H1 (cell line): ENCODE measurements at regions not wholly inside any gene's neighbourhood (a gene's known extent, or its start where the extent isn't known, plus 50 kb on each side); places are given as distances from the start of the nearest gene placed in this dataset.

Source experiments
- CTCF ChIA-PET: fragments of 300-600 bp; sonication (Branson Sonifier 250); formaldehyde crosslinking; loops from one replicate; lab custom pipeline; 2021; ENCODE audit not compliant: partially characterized antibody; lab: Charles Lee
- POLR2A ChIA-PET: fragments of 300-600 bp; sonication (Branson Sonifier 250); formaldehyde crosslinking; loops from one replicate; lab custom pipeline; 2021; ENCODE audit warnings: inconsistent platforms; ENCODE audit not compliant: partially characterized antibody; lab: Charles Lee
- DNase-seq, 2 experiments: peaks; one replicate each; pipeline versions ENCODE4 v3.0.0 to v3.0.0-alpha.2; 2010 to 2022; ENCODE audit warnings: low spot score in 2 of 2, low read depth in 1 of 2, mixed read lengths in 1 of 2
- FAIRE-seq: peaks from 2 replicates; lab custom pipeline; 2011; peaks lifted over from hg19 to GRCh38; lab: Jason Lieb, UNC
- H2AFZ ChIP-seq: 2 replicates; pipeline ENCODE4 v1.8.1; 2012; ENCODE audit warnings: low read length, inconsistent platforms
- H2AK5ac ChIP-seq: 2 replicates; pipeline ENCODE4 v1.6.1; 2013; ENCODE audit warnings: low read depth, low read length
- H2BK120ac ChIP-seq: replicated peaks from 2 replicates; pipeline ENCODE3; 2013; ENCODE audit warnings: low read depth, low read length, inconsistent platforms
- H2BK12ac ChIP-seq: 2 replicates; pipeline ENCODE4 v1.6.1; 2013; ENCODE audit warnings: low read depth, low read length
- H2BK15ac ChIP-seq: 2 replicates; pipeline ENCODE4 v1.6.1; 2013; ENCODE audit warnings: low read length
- H2BK20ac ChIP-seq: 2 replicates; pipeline ENCODE4 v1.6.1; 2013; ENCODE audit warnings: low read length
- H2BK5ac ChIP-seq: 2 replicates; pipeline ENCODE4 v1.6.1; 2013; ENCODE audit warnings: low read depth, low read length
- H3K14ac ChIP-seq: 2 replicates; pipeline ENCODE4 v1.6.1; 2013; ENCODE audit warnings: inconsistent platforms; ENCODE audit not compliant: insufficient read length
- H3K18ac ChIP-seq: 2 replicates; pipeline ENCODE4 v1.6.1; 2013; ENCODE audit warnings: low read length; ENCODE audit errors: extremely low read depth
- H3K23ac ChIP-seq: 2 replicates; pipeline ENCODE4 v1.6.1; 2013; ENCODE audit warnings: inconsistent platforms; ENCODE audit not compliant: insufficient read length
- H3K23me2 ChIP-seq: 2 replicates; pipeline ENCODE4 v1.6.1; 2013; ENCODE audit warnings: low read depth, low read length
- H3K27ac ChIP-seq: 2 replicates; pipeline ENCODE4 v1.6.1; 2011; ENCODE audit warnings: low read depth, low read length, inconsistent platforms
- H3K27me3 ChIP-seq, 4 experiments: replicated peaks in 1 of 4; 1 replicate in 1 of 4; 2 replicates in 3 of 4; pipeline versions ENCODE4 v1.6.1 to v1.8.1; 2011 to 2013; ENCODE audit warnings: low read length in 3 of 4, mild to moderate bottlenecking in 3 of 4, inconsistent platforms in 2 of 4, mixed read lengths in 2 of 4, moderate library complexity in 1 of 4; ENCODE audit not compliant: control insufficient read depth in 3 of 4, insufficient read depth in 3 of 4; ENCODE audit errors: extremely low read depth in 1 of 4
- H3K36me3 ChIP-seq, 4 experiments: 2 replicates each; pipeline versions ENCODE4 v1.6.1 to v1.8.1; 2011 to 2013; ENCODE audit warnings: mild to moderate bottlenecking in 4 of 4, low read length in 3 of 4, moderate library complexity in 2 of 4, control low read depth in 1 of 4, inconsistent platforms in 1 of 4; ENCODE audit not compliant: insufficient read depth in 4 of 4, control insufficient read depth in 2 of 4
- H3K4ac ChIP-seq: replicated peaks from 2 replicates; pipeline ENCODE3; 2013; ENCODE audit warnings: low read length, low read depth, mixed read lengths, inconsistent platforms; ENCODE audit not compliant: insufficient read length
- H3K4me1 ChIP-seq, 4 experiments: replicated peaks in 1 of 4; 1 replicate in 1 of 4; 2 replicates in 3 of 4; pipeline versions ENCODE4 v1.6.1 to v1.8.1; 2011 to 2013; ENCODE audit warnings: low read length in 3 of 4, inconsistent platforms in 2 of 4, mixed read lengths in 1 of 4; ENCODE audit not compliant: insufficient read depth in 4 of 4, control insufficient read depth in 3 of 4
- H3K4me2 ChIP-seq, 2 experiments: 2 replicates each; pipeline versions ENCODE4 v1.6.1 to v1.8.1; 2011 to 2013; ENCODE audit warnings: low read depth in 2 of 2, low read length in 2 of 2, control low read depth in 1 of 2, inconsistent platforms in 1 of 2, mild to moderate bottlenecking in 1 of 2; ENCODE audit not compliant: insufficient read depth in 1 of 2
- H3K4me3 ChIP-seq, 4 experiments: fragments of 200-600, 300-600 bp in 1 of 4; sonication (generic), shearing (Covaris generic), sonication (Bioruptor Twin) in 1 of 4; 2 replicates each; pipeline versions ENCODE4 v1.5.1 to v1.8.1; 2011 to 2016; ENCODE audit warnings: low read length in 4 of 4, low read depth in 3 of 4, control low read depth in 2 of 4, inconsistent platforms in 2 of 4, mild to moderate bottlenecking in 2 of 4, mixed read lengths in 1 of 4, moderate library complexity in 1 of 4; ENCODE audit not compliant: insufficient read depth in 2 of 4; ENCODE audit errors: extremely low read depth in 1 of 4
- H3K56ac ChIP-seq: replicated peaks from 2 replicates; pipeline ENCODE3; 2013; ENCODE audit warnings: low read depth, mild to moderate bottlenecking, mixed read lengths, low read length, inconsistent platforms; ENCODE audit not compliant: insufficient read length
- H3K79me1 ChIP-seq: 2 replicates; pipeline ENCODE4 v1.6.1; 2013; ENCODE audit warnings: low read depth, low read length, control low read depth
- H3K79me2 ChIP-seq, 2 experiments: 2 replicates each; pipeline versions ENCODE4 v1.6.1 to v1.8.1; 2012 to 2013; ENCODE audit warnings: low read length in 2 of 2, mild to moderate bottlenecking in 2 of 2, inconsistent platforms in 1 of 2; ENCODE audit not compliant: insufficient read depth in 2 of 2, control insufficient read depth in 1 of 2
- H3K9ac ChIP-seq, 4 experiments: replicated peaks in 1 of 4; 1 replicate in 1 of 4; 2 replicates in 3 of 4; pipeline versions ENCODE4 v1.6.1 to v1.8.1; 2011 to 2013; ENCODE audit warnings: low read depth in 3 of 4, low read length in 3 of 4, control low read depth in 2 of 4, mild to moderate bottlenecking in 2 of 4, moderate library complexity in 2 of 4, inconsistent platforms in 1 of 4; ENCODE audit errors: extremely low read depth in 1 of 4
- H3K9me3 ChIP-seq, 2 experiments: 2 replicates each; pipeline versions ENCODE4 v1.6.1 to v1.8.1; 2012 to 2013; ENCODE audit warnings: mild to moderate bottlenecking in 2 of 2, moderate library complexity in 2 of 2, control low read depth in 1 of 2, inconsistent platforms in 1 of 2, low read depth in 1 of 2, low read length in 1 of 2, mixed read lengths in 1 of 2; ENCODE audit not compliant: insufficient read depth in 2 of 2
- H4K20me1 ChIP-seq, 2 experiments: replicated peaks in 1 of 2; 2 replicates each; pipeline versions ENCODE3 to v1.8.1; 2011 to 2013; ENCODE audit warnings: inconsistent platforms in 2 of 2, low read length in 2 of 2, mild to moderate bottlenecking in 1 of 2; ENCODE audit not compliant: insufficient read depth in 2 of 2, control insufficient read depth in 1 of 2
- H4K5ac ChIP-seq: 2 replicates; pipeline ENCODE4 v1.6.1; 2013; ENCODE audit warnings: low read length, low read depth, mixed read lengths, inconsistent platforms; ENCODE audit not compliant: insufficient read length
- H4K8ac ChIP-seq: 2 replicates; pipeline ENCODE4 v1.8.0; 2013; ENCODE audit warnings: mild to moderate bottlenecking, moderate library complexity, low read length, inconsistent platforms; ENCODE audit not compliant: insufficient read depth; ENCODE audit errors: extremely low read depth
- H4K91ac ChIP-seq: replicated peaks from 2 replicates; pipeline ENCODE3; 2013; ENCODE audit warnings: low read length, mixed read lengths, inconsistent platforms; ENCODE audit not compliant: insufficient read length
- CEBPB ChIP-seq: IDR thresholded peaks from 2 replicates; pipeline ENCODE4 v1.6.1; 2012; ENCODE audit warnings: low read depth, low read length
- GABPA ChIP-seq: IDR thresholded peaks from 2 replicates; pipeline ENCODE4 v1.6.1; 2011; ENCODE audit warnings: mild to moderate bottlenecking, low read length, moderate library complexity, borderline replicate concordance; ENCODE audit not compliant: insufficient read depth
- JUND ChIP-seq: IDR thresholded peaks from 2 replicates; pipeline ENCODE4 v1.6.1; 2011; ENCODE audit warnings: mild to moderate bottlenecking, improper control_type of control experiment, low read length
- KDM1A ChIP-seq: fragments of 200-600, 300-600 bp; sonication (generic); IDR thresholded peaks from 2 replicates; pipeline ENCODE4 v1.7.1; 2016; ENCODE audit warnings: mild to moderate bottlenecking, low read length, borderline replicate concordance
- POLR2A ChIP-seq, 2 experiments: IDR thresholded peaks; 1 replicate in 1 of 2; 2 replicates in 1 of 2; pipeline ENCODE4 v1.6.1; 2011; ENCODE audit warnings: low read depth in 2 of 2, low read length in 2 of 2, mild to moderate bottlenecking in 2 of 2; ENCODE audit errors: control extremely low read depth in 1 of 2
- RNF2 ChIP-seq: fragments of 200-900, 300-1000 bp; sonication (generic); IDR thresholded peaks from 2 replicates; pipeline ENCODE4 v1.7.1; 2016; ENCODE audit warnings: borderline replicate concordance, low read depth, mild to moderate bottlenecking, antibody characterized with exemption, low read length; ENCODE audit not compliant: poor library complexity, severe bottlenecking; ENCODE audit errors: missing control alignments
- SIX5 ChIP-seq: IDR thresholded peaks from 2 replicates; pipeline ENCODE4 v1.6.1; 2011; ENCODE audit warnings: mild to moderate bottlenecking, low read depth, low read length
- SP2 ChIP-seq: IDR thresholded peaks from 2 replicates; pipeline ENCODE4 v1.6.1; 2012; ENCODE audit warnings: mild to moderate bottlenecking, low read length, inconsistent platforms
- SUZ12 ChIP-seq: fragments of 200-600 bp; sonication (generic); IDR thresholded peaks from 2 replicates; pipeline ENCODE4 v1.6.1; 2012; ENCODE audit warnings: mild to moderate bottlenecking, inconsistent platforms, low read length, moderate library complexity, mixed read lengths
- TAF7 ChIP-seq: optimal IDR thresholded peaks from 2 replicates; pipeline ENCODE3; 2011; ENCODE audit warnings: low read depth, mild to moderate bottlenecking, inconsistent platforms, low read length, moderate library complexity, borderline replicate concordance
- TEAD4 ChIP-seq: IDR thresholded peaks from 2 replicates; pipeline ENCODE4 v1.6.1; 2012; ENCODE audit warnings: low read depth, low read length, inconsistent platforms, mixed read lengths
- WGBS, 2 experiments: shearing (Covaris generic) in 1 of 2; methylation state at CpG; one replicate each; pipeline versions ENCODE4 v1.1.6 to v1.1.7; 2013 to 2015; ENCODE audit warnings: low lambda C conversion rate in 2 of 2, mixed read lengths in 2 of 2, inconsistent platforms in 1 of 2, low coverage in 1 of 2, missing lambda C conversion rate in 1 of 2; ENCODE audit not compliant: insufficient replicate concordance in 2 of 2, insufficient coverage in 1 of 2, insufficient read length in 1 of 2; ENCODE audit errors: extremely low coverage in 1 of 2, missing lambda C conversion rate in 1 of 2; 5-methylcytosine and 5-hydroxymethylcytosine counted together
- TF ChIP-seq, protein P1 (sequence below): IDR thresholded peaks from 2 replicates; pipeline ENCODE4 v1.6.1; 2011; ENCODE audit warnings: low read length, improper control_type of control experiment

DNA sequence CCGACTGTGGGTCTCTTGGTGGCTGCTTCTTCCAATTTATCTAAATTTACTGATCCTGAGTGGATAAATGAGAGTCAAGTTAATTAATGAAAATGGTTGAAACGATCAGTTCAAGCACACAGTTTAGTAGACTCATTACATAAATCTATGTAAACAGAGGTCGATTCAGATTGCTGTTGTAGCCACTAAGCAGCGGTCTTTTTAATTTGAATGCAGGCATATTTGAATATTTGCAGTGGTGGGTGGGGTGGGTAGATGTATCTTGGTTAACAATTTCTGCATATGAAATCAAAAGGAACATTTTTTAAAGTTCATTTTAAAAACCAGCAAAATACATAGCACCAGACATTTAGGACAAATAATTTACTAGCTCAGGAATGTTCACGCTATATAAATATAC, 325.9 kb downstream of the KLF12 start:
- H2AK5ac ChIP-seq = no peak overlapping the region
- H3K9ac ChIP-seq = no peak overlapping the region
- no peak overlapping the region for H4K8ac ChIP-seq
- no peak overlapping the region for H2BK20ac ChIP-seq
- no peak overlapping the region for H4K91ac ChIP-seq
- no peak overlapping the region for H2BK12ac ChIP-seq
- H4K5ac ChIP-seq = no peak overlapping the region
- H3K27ac ChIP-seq = no peak overlapping the region
- H3K4ac ChIP-seq = no peak overlapping the region
- H3K4me3 ChIP-seq = no peak overlapping the region
- 86% methylated on average over 5 of the region's 5 CpGs; no CpG with 5 or more reads in 1 of the 2 experiments for WGBS, 2 experiments
- no peak overlapping the region for H3K14ac ChIP-seq
- no peak overlapping the region for H3K23ac ChIP-seq
- no peak for FAIRE-seq
- H2BK120ac ChIP-seq = no peak overlapping the region
- no peak for TF ChIP-seq GABPA
- no peak for TF ChIP-seq SP2
- no peak for TF ChIP-seq POLR2A (IDR thresholded peaks at IDR 0.05; ENCODE audit: control extremely low read depth in 1 of 2, low read depth in 2 of 2, low read length in 2 of 2)
- TF ChIP-seq CEBPB = no peak
- TF ChIP-seq JUND = no peak
- no peak for TF ChIP-seq SUZ12
- TF ChIP-seq KDM1A = no peak
- no peak for TF ChIP-seq RNF2
- no peak for TF ChIP-seq SIX5
- no peak for TF ChIP-seq TEAD4
- TF ChIP-seq, protein P1, sequence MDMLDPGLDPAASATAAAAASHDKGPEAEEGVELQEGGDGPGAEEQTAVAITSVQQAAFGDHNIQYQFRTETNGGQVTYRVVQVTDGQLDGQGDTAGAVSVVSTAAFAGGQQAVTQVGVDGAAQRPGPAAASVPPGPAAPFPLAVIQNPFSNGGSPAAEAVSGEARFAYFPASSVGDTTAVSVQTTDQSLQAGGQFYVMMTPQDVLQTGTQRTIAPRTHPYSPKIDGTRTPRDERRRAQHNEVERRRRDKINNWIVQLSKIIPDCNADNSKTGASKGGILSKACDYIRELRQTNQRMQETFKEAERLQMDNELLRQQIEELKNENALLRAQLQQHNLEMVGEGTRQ = no peak
- TF ChIP-seq TAF7 = no peak
- no peaks in the 10 kb centered on the region for H3K27me3 ChIP-seq
- no peak overlapping the region for H2BK5ac ChIP-seq
- no peak overlapping the region for H3K18ac ChIP-seq
- no peak overlapping the region for H2AFZ ChIP-seq
- H3K4me1 ChIP-seq = peaks cover 0 to 2% (median under 1%) of the 10 kb centered on the region in 4 experiments; a peak in 1 of 7 replicates
- ChIA-PET POLR2A (no interaction called here), CTCF (interaction anchor here (0.7 kb wide), 1 partner anchor 16 kb away, joined by 3 read pairs; no protein-coding TSS in a partner anchor)
- no peaks in the 10 kb centered on the region for H3K9me3 ChIP-seq
- H3K79me2 ChIP-seq = no peaks in the 10 kb centered on the region
- H3K4me2 ChIP-seq = no peak overlapping the region
- no peaks in the 10 kb centered on the region; the same call in 1 of the 2 replicates for H3K23me2 ChIP-seq
- no peak overlapping the region for H3K56ac ChIP-seq
- no peak overlapping the region for H2BK15ac ChIP-seq
- H3K79me1 ChIP-seq = no peaks in the 10 kb centered on the region
- no peak for DNase-seq
- H3K36me3 ChIP-seq = no peaks in the 10 kb centered on the region
- no peaks in the 10 kb centered on the region for H4K20me1 ChIP-seq
